ENCODE measurements at regions not wholly inside any gene's neighbourhood (a gene's known extent, or its start where the extent isn't known, plus 50 kb on each side); places are given as distances from the start of the nearest gene placed in this dataset.

DNA sequence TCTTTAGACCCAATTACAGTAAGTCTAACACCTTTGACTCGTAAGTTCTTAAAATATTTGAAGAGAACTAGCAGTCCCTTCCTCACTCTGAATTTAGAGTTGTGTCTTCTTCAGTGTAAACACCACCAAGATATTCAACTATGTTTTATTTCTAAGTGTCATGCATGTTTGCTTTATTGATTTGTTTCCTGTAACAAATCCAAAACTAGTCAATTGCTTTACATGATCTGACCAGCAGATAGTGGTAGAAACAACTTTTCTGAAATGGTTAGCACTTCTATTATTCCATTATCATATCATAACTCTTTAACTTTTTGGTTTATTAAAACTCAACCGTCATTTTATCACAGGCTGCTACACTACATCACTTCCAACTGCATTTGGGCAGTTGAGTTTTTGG lies 90.1 kb downstream of the INHBA start (continued):
- TF ChIP-seq KAT2A (conservative IDR thresholded peaks at IDR 0.05; ENCODE audit: control insufficient read depth, low read depth, low read length): no peak
- TF ChIP-seq MAX (IDR thresholded peaks at IDR 0.05; ENCODE audit: low read depth, low read length): no peak
- no peak for TF ChIP-seq MYB (IDR thresholded peaks at IDR 0.05; ENCODE audit: borderline replicate concordance, low read depth, low read length)
- TF ChIP-seq TCF12 (IDR thresholded peaks at IDR 0.05; ENCODE audit: low read depth, low read length): no peak
- TF ChIP-seq ZBTB11 (CRISPR knock-in tag; IDR thresholded peaks at IDR 0.05): no peak
- TF ChIP-seq CEBPB (IDR thresholded peaks at IDR 0.05; ENCODE audit: borderline replicate concordance in 1 of 2, low read depth in 2 of 2, low read length in 2 of 2): no peak
- TF ChIP-seq NFXL1 (IDR thresholded peaks at IDR 0.05; ENCODE audit: borderline replicate concordance): no peak
- TF ChIP-seq SMC3 (IDR thresholded peaks at IDR 0.05; ENCODE audit: borderline replicate concordance, low read length): no peak
- no peak for TF ChIP-seq RELA (IDR thresholded peaks at IDR 0.05; ENCODE audit: borderline replicate concordance, partially characterized antibody)
- no peak for TF ChIP-seq CTCF (IDR thresholded peaks at IDR 0.05 in 2 of 3, conservative IDR thresholded peaks at IDR 0.05 in 1 of 3; ENCODE audit: control insufficient read depth in 2 of 3, extremely low read depth in 1 of 3, insufficient read depth in 1 of 3, low read depth in 3 of 3, low read length in 3 of 3)
- TF ChIP-seq TAF1 (IDR thresholded peaks at IDR 0.05; ENCODE audit: borderline replicate concordance, low read depth, low read length): no peak
- no peak for TF ChIP-seq EP300 (IDR thresholded peaks at IDR 0.05; ENCODE audit: borderline replicate concordance in 1 of 2, control insufficient read depth in 1 of 2, low read depth in 2 of 2, low read length in 2 of 2)
- no peak for TF ChIP-seq HDGF (IDR thresholded peaks at IDR 0.05)

Measured in GM12878 (cell line).